PC-3 (cell line): ENCODE measurements at regions not wholly inside any gene's neighbourhood (a gene's known extent, or its start where the extent isn't known, plus 50 kb on each side); places are given as distances from the start of the nearest gene placed in this dataset.

ENCODE experiments used
- ATAC-seq: fragments of 200-7000 bp; cut with Tn5 transposase; 2 replicates; pipeline ENCODE4 v1.9.1; 2020; ENCODE audit warnings: mild to moderate bottlenecking, moderate library complexity
- BruUV-seq: library from RNA; stranded (reverse); fragments of 400-500 nt; replicated peaks from 2 replicates; lab custom pipeline; 2021; lab: Mats Ljungman, UMichigan
- CTCF ChIA-PET: fragments of 300-600 bp; sonication (Branson Sonifier 250); formaldehyde crosslinking; loops from one replicate; lab custom pipeline; 2022; ENCODE audit warnings: antibody characterized with exemption; lab: Charles Lee
- POLR2A ChIA-PET: fragments of 300-600 bp; sonication (Branson Sonifier 250); formaldehyde crosslinking; loops from one replicate; lab custom pipeline; 2022; ENCODE audit warnings: antibody characterized with exemption; ENCODE audit not compliant: unreplicated experiment; lab: Charles Lee
- DNase-seq: peaks from one replicate; pipeline ENCODE4 v3.0.0-alpha.2; 2015
- H2AFZ ChIP-seq: fragments of 300-600 bp; sonication (generic); 2 replicates; pipeline ENCODE4 v1.6.0; 2016; ENCODE audit warnings: antibody characterized with exemption, low read length
- H3F3A ChIP-seq: fragments of 300-600 bp; sonication (generic); one replicate; pipeline ENCODE4 v1.6.0; 2017; ENCODE audit warnings: antibody characterized with exemption, low read length, control low read depth, mild to moderate bottlenecking; ENCODE audit not compliant: unreplicated experiment
- H3K27ac ChIP-seq: fragments of 300-600 bp; sonication (generic); 2 replicates; pipeline ENCODE4 v1.5.1; 2016; ENCODE audit warnings: mild to moderate bottlenecking, low read length
- H3K27me3 ChIP-seq: fragments of 300-600 bp; sonication (generic); 2 replicates; pipeline ENCODE4 v1.6.1; 2016; ENCODE audit warnings: low read length, mixed read lengths
- H3K36me3 ChIP-seq: fragments of 300-600 bp; sonication (generic); 2 replicates; pipeline ENCODE4 v1.6.1; 2016; ENCODE audit warnings: low read depth, mixed run types, low read length, mixed read lengths
- H3K4me1 ChIP-seq: fragments of 300-600 bp; sonication (generic); 2 replicates; pipeline ENCODE4 v1.5.1; 2016; ENCODE audit warnings: low read length; ENCODE audit not compliant: insufficient read depth
- H3K4me2 ChIP-seq: fragments of 300-600 bp; sonication (generic); 2 replicates; pipeline ENCODE4 v1.6.0; 2016; ENCODE audit warnings: low read length
- H3K4me3 ChIP-seq: fragments of 300-600 bp; sonication (generic); 2 replicates; pipeline ENCODE4 v1.5.1; 2016; ENCODE audit warnings: mild to moderate bottlenecking, low read length, mixed read lengths
- H3K79me2 ChIP-seq: fragments of 300-600 bp; sonication (generic); 2 replicates; pipeline ENCODE4 v1.6.1; 2017; ENCODE audit warnings: low read length, mixed read lengths
- H3K9ac ChIP-seq: fragments of 300-600 bp; sonication (generic); 2 replicates; pipeline ENCODE4 v1.6.0; 2016; ENCODE audit warnings: mild to moderate bottlenecking, low read length
- H3K9me2 ChIP-seq: fragments of 300-600 bp; sonication (generic); replicated peaks from 2 replicates; pipeline ENCODE4 v1.6.1; 2016; ENCODE audit warnings: mixed run types, low read length, mixed read lengths
- H3K9me3 ChIP-seq: fragments of 300-600 bp; sonication (generic); 2 replicates; pipeline ENCODE4 v1.6.1; 2016; ENCODE audit warnings: low read length, mixed read lengths
- H4K20me1 ChIP-seq: fragments of 300-600 bp; sonication (generic); 2 replicates; pipeline ENCODE4 v1.6.1; 2016; ENCODE audit warnings: low read length, mixed read lengths
- CTCF ChIP-seq: fragments of 300-600 bp; sonication (generic); conservative IDR thresholded peaks from 2 replicates; pipeline ENCODE4 v1.5.1; 2017; ENCODE audit warnings: antibody characterized with exemption, low read depth, mild to moderate bottlenecking, low read length
- EZH2 ChIP-seq: fragments of 300-600 bp; sonication (generic); IDR thresholded peaks from one replicate; pipeline ENCODE4 v1.6.1; 2017; ENCODE audit warnings: antibody characterized with exemption, mild to moderate bottlenecking, low read length; ENCODE audit not compliant: unreplicated experiment
- EZH2phosphoT487 ChIP-seq: fragments of 300-600 bp; sonication (generic); IDR thresholded peaks from 2 replicates; pipeline ENCODE4 v1.6.1; 2018; ENCODE audit warnings: mild to moderate bottlenecking, antibody characterized with exemption, low read length, borderline replicate concordance
- intact Hi-C: fragments of 100-400 bp; cut with micrococcal nuclease; formaldehyde crosslinking; loops from 2 replicates; pipeline ENCODE4 v1.9.0; 2023

GRCh38 chr6:84425971-84426705 lies 198.7 kb upstream of the CEP162 start:
- ChIA-PET POLR2A (no interaction called here), CTCF (no interaction called here)
- Histone ChIP-seq H3K9me2 (no peaks in the 10 kb centered on the region), H3K9me3 (no peaks in the 10 kb centered on the region), H3K4me3 (no peak overlapping the region), H2AFZ (no peak overlapping the region), H3K27ac (no peak overlapping the region), H3K79me2 (no peaks in the 10 kb centered on the region), H3K4me1 (no peaks in the 10 kb centered on the region), H4K20me1 (no peaks in the 10 kb centered on the region), H3K9ac (no peak overlapping the region), H3K36me3 (no peaks in the 10 kb centered on the region), H3K4me2 (no peak overlapping the region), H3K27me3 (no peaks in the 10 kb centered on the region), H3F3A (no peaks in the 10 kb centered on the region)
- ATAC-seq: peak; percentile 43; the same call in 1 of the 2 replicates
- TF ChIP-seq EZH2phosphoT487 (no peak), CTCF (no peak), EZH2 (no peak)
- intact Hi-C loops: loop anchor here (5.0 kb wide), 3 partner anchors 74 to 351 kb away; no protein-coding TSS in a partner anchor
- DNase-seq: no peak
- no TSS peak for BruUV-seq

GRCh38 chr6:84424956-84425355 lies 197.5 kb upstream of the CEP162 start:
- H3K27me3 ChIP-seq: no peaks in the 10 kb centered on the region
- ChIA-PET POLR2A (no interaction called here), CTCF (no interaction called here)
- no peaks in the 10 kb centered on the region for H4K20me1 ChIP-seq
- BruUV-seq: no TSS peak
- H3K4me2 ChIP-seq: no peak overlapping the region
- no peaks in the 10 kb centered on the region for H3F3A ChIP-seq
- intact Hi-C loops: loop anchor here (5.0 kb wide), 3 partner anchors 73 to 352 kb away; no protein-coding TSS in a partner anchor
- no peak overlapping the region for H3K4me3 ChIP-seq
- DNase-seq (no peak), ATAC-seq (no peak)
- H3K27ac ChIP-seq: no peak overlapping the region
- TF ChIP-seq EZH2phosphoT487 (no peak), CTCF (no peak), EZH2 (no peak)
- H3K9me3 ChIP-seq: no peaks in the 10 kb centered on the region
- H3K36me3 ChIP-seq: no peaks in the 10 kb centered on the region
- no peak overlapping the region for H3K9ac ChIP-seq
- H3K4me1 ChIP-seq: no peaks in the 10 kb centered on the region
- H3K79me2 ChIP-seq: no peaks in the 10 kb centered on the region
- H3K9me2 ChIP-seq: no peaks in the 10 kb centered on the region
- H2AFZ ChIP-seq: no peak overlapping the region
